Activated T-helper 1 cell treated with anti-CD3 and anti-CD28 coated beads, Interleukin-12 subunit alpha, Interleukin-12 subunit beta, Interleukin-2, Interleukin-4 antibody, amounts not matched to agents 30 ng/mL and 10 ng/mL and 1 ng/mL, durations not matched to agents 14 hours and 24 hours and 36 hours (primary cell): ENCODE measurements at regions not wholly inside any gene's neighbourhood (a gene's known extent, or its start where the extent isn't known, plus 50 kb on each side); places are given as distances from the start of the nearest gene placed in this dataset.
A peak's percentile ranks its signal among the peaks of the same experiment; 100 is the strongest.

Experiments used
- DNase-seq: peaks from one replicate; pipeline ENCODE4 v3.0.0; 2021; ENCODE audit warnings: low spot score
- H3K27ac Mint-ChIP-seq: one replicate; pipeline ENCODE4 v1.8.0; 2021; ENCODE audit warnings: mild to moderate bottlenecking, mixed read lengths
- H3K27me3 Mint-ChIP-seq: one replicate; pipeline ENCODE4 v1.8.0; 2022; ENCODE audit warnings: mild to moderate bottlenecking, moderate library complexity, mixed read lengths; ENCODE audit not compliant: insufficient read depth
- H3K36me3 Mint-ChIP-seq: one replicate; pipeline ENCODE4 v1.8.0; 2021; ENCODE audit warnings: low read depth, mixed read lengths
- H3K4me1 Mint-ChIP-seq: one replicate; pipeline ENCODE4 v1.8.0; 2021; ENCODE audit warnings: low read depth, mixed read lengths
- H3K4me3 Mint-ChIP-seq: one replicate; pipeline ENCODE4 v1.8.0; 2021; ENCODE audit warnings: mild to moderate bottlenecking, moderate library complexity, mixed read lengths
- H3K9me3 Mint-ChIP-seq: one replicate; pipeline ENCODE4 v1.8.0; 2021; ENCODE audit warnings: mixed read lengths
- intact Hi-C: fragments of 100-400 bp; cut with micrococcal nuclease; formaldehyde crosslinking; loops from one replicate; pipeline ENCODE4 v1.15.1; 2024

DNA sequence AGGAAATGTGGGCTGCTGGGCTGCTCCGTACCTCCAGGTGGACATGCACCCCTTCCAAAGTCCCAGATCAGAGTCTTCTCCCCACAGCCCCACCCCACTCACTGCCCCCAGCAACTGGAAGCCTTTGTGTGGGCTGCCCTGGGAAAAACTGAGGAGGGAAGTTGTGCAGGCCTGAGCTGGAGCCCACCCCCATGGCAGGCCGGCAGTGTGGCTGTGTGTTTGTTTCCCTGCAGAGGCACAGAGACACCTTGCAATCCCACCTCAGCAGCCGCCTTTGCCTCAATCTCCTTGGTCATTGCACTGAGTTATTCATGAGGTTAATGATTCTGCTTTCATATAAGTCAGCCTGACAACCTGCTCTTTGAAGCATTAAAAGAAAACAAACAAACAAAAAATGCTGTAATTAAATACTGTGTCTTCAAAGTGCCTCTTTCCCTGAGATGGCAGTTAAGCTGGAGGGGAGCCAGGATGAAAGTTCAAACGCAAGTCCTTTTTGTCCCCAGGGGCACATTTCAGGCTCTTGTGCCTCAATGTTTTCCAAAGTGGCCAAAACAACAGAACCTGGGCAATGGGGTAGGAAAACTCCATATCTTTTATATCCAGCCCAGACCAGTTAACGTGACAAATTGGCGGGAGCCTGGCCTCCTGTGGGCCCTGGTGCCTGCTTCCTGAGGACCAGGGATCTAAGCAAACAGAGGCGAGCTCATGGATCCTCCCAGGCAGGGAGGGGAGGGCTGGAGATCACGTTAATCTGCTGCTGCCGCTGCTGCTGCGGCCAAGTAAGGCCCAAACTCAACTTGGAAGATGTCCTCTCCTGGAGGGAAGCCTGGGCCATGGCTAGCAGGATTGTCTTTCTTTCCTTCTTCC, 51.9 kb upstream of the TSPAN11 start:
- no peak for DNase-seq
- peaks cover 4% of the 10 kb centered on the region for H3K9me3 Mint-ChIP-seq
- intact Hi-C loops, result no loop called here
- peaks cover 10% of the 10 kb centered on the region for H3K4me1 Mint-ChIP-seq
- H3K36me3 Mint-ChIP-seq, result no peaks in the 10 kb centered on the region
- no peak overlapping the region for H3K27ac Mint-ChIP-seq
- peaks cover 3% of the 10 kb centered on the region for H3K27me3 Mint-ChIP-seq
- no peak overlapping the region for H3K4me3 Mint-ChIP-seq

DNA sequence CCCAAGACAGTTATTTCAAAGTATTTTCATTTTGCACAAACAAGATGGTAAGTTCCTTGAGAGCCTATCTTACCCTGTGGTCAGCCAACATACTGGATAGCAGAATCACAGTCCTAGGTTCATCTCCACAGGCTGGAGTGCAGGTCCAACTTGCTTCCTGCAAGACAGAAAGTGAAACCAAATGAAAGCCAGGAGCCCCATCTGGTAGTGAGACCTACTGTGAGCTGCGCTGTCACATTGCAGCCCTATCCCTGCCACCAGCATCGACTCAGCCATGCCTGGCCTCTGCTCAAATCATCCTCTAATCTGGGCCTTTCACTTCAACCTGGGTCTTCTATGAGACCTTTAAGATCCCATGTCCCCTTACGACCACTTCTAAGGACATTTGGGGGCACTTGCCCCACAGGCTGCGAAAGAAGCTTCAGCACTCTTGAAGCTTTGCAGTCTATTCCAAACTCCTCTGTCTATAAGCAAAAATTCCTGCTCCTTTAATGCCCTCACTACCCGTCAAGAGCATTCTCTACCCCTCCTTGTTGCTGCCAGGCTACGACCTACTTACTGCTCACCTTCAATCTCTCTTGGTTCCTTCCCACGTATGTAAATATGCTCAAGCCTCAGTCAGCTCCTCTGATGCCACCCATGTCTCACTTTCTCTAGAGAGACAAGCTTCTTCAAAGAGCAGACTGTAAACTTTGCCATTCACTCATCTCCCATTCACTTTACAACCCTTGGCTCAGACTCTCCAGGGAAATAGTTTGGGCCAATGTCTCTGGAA, 55.9 kb upstream of the TSPAN11 start:
- intact Hi-C loops, result no loop called here
- H3K27ac Mint-ChIP-seq, result no peak overlapping the region
- H3K27me3 Mint-ChIP-seq, result peaks cover 3% of the 10 kb centered on the region
- H3K4me1 Mint-ChIP-seq, result peaks cover 10% of the 10 kb centered on the region
- H3K36me3 Mint-ChIP-seq, result no peaks in the 10 kb centered on the region
- H3K4me3 Mint-ChIP-seq, result no peak overlapping the region
- no peak for DNase-seq
- peaks cover 4% of the 10 kb centered on the region for H3K9me3 Mint-ChIP-seq

DNA sequence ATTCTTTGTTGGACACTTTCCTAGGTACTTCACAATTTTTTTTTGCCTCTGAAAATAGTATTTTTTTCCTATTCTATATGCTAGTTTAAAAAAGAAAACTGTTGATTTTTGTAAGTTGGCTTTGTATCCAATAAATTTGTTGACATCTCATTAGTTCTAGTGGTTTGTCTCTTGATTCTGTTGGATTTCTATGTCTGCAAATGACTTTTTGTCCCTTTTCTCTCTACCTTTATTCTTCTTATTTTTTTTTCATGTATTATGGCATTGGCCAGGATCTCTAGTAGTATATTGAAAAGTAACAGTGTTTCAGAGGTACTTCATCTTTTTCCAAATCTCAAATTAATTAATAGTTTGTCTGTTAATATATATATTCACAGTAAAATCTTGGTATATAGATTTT, 59.1 kb upstream of the TSPAN11 start:
- H3K36me3 Mint-ChIP-seq, result no peaks in the 10 kb centered on the region
- peaks cover 9% of the 10 kb centered on the region for H3K27me3 Mint-ChIP-seq
- intact Hi-C loops, result no loop called here
- no peak for DNase-seq
- no peak overlapping the region for H3K4me3 Mint-ChIP-seq
- H3K27ac Mint-ChIP-seq, result no peak overlapping the region
- peaks cover 10% of the 10 kb centered on the region for H3K4me1 Mint-ChIP-seq
- H3K9me3 Mint-ChIP-seq, result peaks cover 4% of the 10 kb centered on the region

DNA sequence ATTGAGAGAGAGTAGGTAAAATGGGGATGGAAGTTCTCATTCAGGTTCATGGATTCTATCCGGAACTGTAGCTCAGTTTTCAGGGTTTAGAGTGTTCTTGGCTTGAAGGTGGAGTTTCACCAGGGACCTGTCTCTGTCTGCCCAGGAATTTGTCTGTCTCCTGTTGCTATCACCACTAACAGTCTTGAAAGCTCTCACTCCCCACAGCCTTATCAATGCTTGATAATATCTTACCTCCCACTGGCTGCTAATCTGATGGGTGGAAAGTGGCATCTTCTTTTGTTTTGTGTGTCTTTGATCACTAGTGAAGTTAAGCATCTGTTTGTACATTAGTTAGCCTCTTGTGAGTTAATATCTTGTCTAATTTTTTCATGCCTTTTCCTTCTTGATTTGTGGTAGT, 60.3 kb upstream of the TSPAN11 start:
- H3K27ac Mint-ChIP-seq, result no peak overlapping the region
- peaks cover 9% of the 10 kb centered on the region for H3K27me3 Mint-ChIP-seq
- H3K4me1 Mint-ChIP-seq, result peaks cover 10% of the 10 kb centered on the region
- H3K4me3 Mint-ChIP-seq, result no peak overlapping the region
- intact Hi-C loops, result no loop called here
- H3K9me3 Mint-ChIP-seq, result peaks cover 4% of the 10 kb centered on the region
- H3K36me3 Mint-ChIP-seq, result no peaks in the 10 kb centered on the region
- DNase-seq, result no peak

DNA sequence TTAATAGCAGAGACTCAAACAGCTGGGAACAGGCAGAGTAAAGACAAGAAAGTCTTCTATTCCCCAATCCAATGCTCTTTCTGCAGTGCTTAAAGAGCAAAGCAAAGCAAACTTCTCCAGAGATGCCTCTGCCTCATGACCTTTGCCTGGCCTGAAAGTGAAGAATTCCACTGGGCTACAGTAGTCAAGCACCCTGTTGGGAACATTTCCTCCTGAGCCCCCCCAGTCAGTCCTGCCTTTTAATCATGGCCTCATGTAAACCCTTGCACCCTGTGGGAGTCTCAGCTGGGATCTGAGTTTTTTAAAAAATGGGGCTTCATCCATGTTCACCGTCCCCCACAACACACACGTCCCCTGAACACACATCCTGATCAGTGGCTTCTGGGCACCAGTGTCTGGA, 62.7 kb upstream of the TSPAN11 start:
- Mint-ChIP-seq H3K4me1 (no peaks in the 10 kb centered on the region), H3K27me3 (peaks cover 9% of the 10 kb centered on the region), H3K4me3 (no peak overlapping the region), H3K36me3 (no peaks in the 10 kb centered on the region), H3K9me3 (no peaks in the 10 kb centered on the region), H3K27ac (no peak overlapping the region)
- intact Hi-C loops, result no loop called here
- no peak for DNase-seq

DNA sequence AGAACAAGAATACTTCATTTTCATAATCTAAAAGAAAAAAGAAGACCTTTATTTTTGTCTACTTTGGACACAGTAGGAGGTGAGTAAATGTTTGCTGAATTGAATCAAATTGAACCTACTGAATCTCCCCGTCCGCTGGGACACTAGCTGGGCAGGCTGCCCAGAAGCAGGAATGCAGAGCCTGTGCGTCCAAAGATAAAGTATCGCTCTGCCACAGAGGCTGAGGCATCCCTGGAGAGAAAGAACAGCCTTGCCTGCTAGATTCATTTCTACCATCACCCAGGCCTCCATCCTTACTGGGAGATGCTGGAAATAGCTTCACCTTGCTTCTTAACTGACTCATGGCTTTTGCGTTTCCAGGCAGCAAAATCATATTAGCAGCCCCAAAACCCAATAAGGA, 64.1 kb upstream of the TSPAN11 start:
- Mint-ChIP-seq H3K4me3 (no peak overlapping the region), H3K4me1 (no peaks in the 10 kb centered on the region), H3K27ac (no peak overlapping the region), H3K27me3 (peaks cover 7% of the 10 kb centered on the region), H3K36me3 (no peaks in the 10 kb centered on the region), H3K9me3 (no peaks in the 10 kb centered on the region)
- DNase-seq, result no peak
- intact Hi-C loops, result no loop called here

DNA sequence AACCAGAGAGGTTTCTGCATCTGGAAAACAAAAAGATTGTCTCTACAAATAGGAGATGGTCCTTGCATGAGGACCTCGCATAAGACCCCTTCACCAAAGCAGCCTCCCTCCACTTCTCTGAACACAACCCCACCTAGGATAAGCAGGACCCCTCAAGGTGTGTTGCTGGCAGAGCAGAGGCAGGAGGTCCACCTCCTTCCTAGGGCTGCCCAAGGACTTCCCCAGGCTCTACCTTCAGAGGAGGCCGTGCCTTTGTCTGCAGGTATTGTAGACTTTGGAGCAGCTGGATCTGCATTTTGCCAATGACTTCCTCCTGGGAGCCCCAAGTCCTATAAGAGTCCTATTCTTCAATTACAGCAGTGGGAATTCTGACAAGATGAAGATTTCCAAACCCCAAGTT, 67.3 kb upstream of the TSPAN11 start:
- Mint-ChIP-seq H3K27me3 (peaks cover 13% of the 10 kb centered on the region), H3K36me3 (no peaks in the 10 kb centered on the region), H3K4me3 (no peak overlapping the region), H3K9me3 (no peaks in the 10 kb centered on the region), H3K4me1 (no peaks in the 10 kb centered on the region), H3K27ac (no peak overlapping the region)
- intact Hi-C loops, result no loop called here
- DNase-seq, result no peak

DNA sequence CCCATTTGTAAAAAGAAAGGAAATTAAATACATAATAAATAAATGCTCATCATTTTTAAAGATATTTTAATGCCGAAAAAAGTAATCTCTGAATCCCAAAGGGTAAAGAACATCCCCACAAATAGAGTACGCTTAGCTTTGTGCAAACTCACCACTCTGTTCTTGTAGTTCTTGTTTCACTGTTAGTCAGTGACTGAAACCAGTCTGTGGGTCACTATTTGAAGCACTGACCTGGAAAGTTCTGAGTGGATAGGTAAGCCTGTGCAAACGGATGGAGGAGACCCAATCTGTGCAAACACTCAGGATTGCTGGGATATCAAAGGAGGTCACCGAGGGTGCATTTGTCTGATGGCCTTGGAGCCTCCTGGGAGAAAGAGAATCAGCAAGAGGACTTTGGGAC, 68.1 kb upstream of the TSPAN11 start:
- intact Hi-C loops, result no loop called here
- no peaks in the 10 kb centered on the region for H3K36me3 Mint-ChIP-seq
- H3K4me3 Mint-ChIP-seq, result no peak overlapping the region
- DNase-seq, result no peak
- H3K9me3 Mint-ChIP-seq, result no peaks in the 10 kb centered on the region
- H3K27ac Mint-ChIP-seq, result no peak overlapping the region
- peaks cover 13% of the 10 kb centered on the region for H3K27me3 Mint-ChIP-seq
- H3K4me1 Mint-ChIP-seq, result no peaks in the 10 kb centered on the region

DNA sequence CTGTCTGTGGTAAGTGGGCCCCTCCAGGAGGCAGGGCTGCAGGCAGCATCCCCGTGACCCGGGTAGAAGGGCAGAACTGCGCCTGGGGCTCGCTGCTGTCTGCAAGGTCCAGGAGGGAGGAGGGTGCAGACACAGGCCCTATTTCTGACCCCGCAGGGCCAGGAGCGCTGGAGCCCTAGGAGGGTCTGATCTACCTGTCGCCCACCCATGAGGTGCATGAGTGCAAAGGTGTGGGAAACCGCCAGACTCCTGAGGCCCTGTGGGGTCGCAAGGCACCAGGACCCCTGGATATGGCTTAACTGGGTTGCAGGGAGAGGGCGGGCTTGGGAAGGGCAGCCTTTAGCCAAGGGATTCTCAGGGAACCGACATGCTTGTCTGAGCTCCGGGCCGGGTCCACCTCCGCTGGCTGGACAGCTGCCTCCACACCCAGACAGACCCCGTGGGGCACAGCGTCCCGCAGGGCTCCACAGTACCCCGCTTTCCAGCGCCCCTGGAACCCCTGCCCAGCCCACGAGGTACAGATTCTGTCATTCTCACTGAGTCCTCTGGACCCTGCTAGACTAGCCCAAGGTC, 72.9 kb upstream of the TSPAN11 start:
- H3K4me1 Mint-ChIP-seq, result peaks cover 11% of the 10 kb centered on the region
- peaks cover 12% of the 10 kb centered on the region for H3K27me3 Mint-ChIP-seq
- H3K27ac Mint-ChIP-seq, result no peak overlapping the region
- no peaks in the 10 kb centered on the region for H3K9me3 Mint-ChIP-seq
- no peak overlapping the region for H3K4me3 Mint-ChIP-seq
- H3K36me3 Mint-ChIP-seq, result no peaks in the 10 kb centered on the region
- intact Hi-C loops, result no loop called here
- DNase-seq, result no peak

DNA sequence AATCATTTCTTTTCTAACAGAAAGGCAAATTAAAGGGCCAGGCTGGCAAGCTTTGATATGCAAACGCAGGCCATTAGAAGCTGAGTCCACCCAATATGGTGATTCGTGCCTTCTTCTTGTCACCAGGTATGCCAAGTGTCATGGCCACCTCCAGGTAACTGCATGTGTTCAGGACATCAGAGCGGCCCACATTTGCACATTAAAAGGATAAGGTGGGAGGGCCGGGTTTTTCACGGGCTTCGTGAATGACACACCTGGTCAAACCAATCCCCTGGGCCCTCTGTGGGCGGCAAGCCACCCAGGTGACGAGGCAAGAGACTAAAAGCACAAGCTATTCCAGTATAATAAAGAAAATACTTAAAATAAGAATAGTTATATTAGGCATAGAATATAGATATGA, 75.9 kb upstream of the TSPAN11 start:
- no peak for DNase-seq
- H3K4me1 Mint-ChIP-seq, result peaks cover 11% of the 10 kb centered on the region
- H3K4me3 Mint-ChIP-seq, result no peak overlapping the region
- H3K9me3 Mint-ChIP-seq, result no peaks in the 10 kb centered on the region
- intact Hi-C loops, result loop anchor here (1.0 to 2.0 kb wide), 5 partner anchors 96 to 1469 kb away; partner anchors contain the start of genes CAPRIN2 and ERGIC2
- H3K27ac Mint-ChIP-seq, result no peak overlapping the region
- no peaks in the 10 kb centered on the region for H3K36me3 Mint-ChIP-seq
- H3K27me3 Mint-ChIP-seq, result peaks cover 10% of the 10 kb centered on the region

DNA sequence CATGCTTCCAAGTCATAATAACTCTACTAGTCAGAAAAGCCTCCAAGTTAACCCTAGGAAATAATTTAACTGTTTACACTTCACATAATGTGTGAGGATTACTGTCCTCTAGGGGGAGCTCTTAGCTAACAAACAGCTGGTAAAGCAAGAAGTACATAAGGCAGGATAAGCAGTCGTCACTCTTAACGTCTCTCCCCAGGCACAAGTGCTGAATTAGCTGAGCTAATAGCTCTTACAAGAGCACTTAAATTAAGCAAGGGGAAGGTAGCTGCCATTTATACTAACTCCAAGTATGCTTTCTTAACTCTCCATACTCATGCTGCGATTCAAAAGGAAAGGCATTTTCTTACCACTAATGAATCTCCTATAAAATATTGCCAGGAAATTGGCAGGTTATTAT, 79.3 kb upstream of the TSPAN11 start:
- H3K4me1 Mint-ChIP-seq, result peaks cover 11% of the 10 kb centered on the region
- H3K27ac Mint-ChIP-seq, result no peak overlapping the region
- H3K4me3 Mint-ChIP-seq, result no peak overlapping the region
- H3K9me3 Mint-ChIP-seq, result no peaks in the 10 kb centered on the region
- intact Hi-C loops, result loop anchor here (1.0 to 5.0 kb wide), 5 partner anchors 139 to 425 kb away; no protein-coding TSS in a partner anchor
- DNase-seq, result peak; percentile 24
- H3K27me3 Mint-ChIP-seq, result peaks cover 8% of the 10 kb centered on the region
- no peaks in the 10 kb centered on the region for H3K36me3 Mint-ChIP-seq

DNA sequence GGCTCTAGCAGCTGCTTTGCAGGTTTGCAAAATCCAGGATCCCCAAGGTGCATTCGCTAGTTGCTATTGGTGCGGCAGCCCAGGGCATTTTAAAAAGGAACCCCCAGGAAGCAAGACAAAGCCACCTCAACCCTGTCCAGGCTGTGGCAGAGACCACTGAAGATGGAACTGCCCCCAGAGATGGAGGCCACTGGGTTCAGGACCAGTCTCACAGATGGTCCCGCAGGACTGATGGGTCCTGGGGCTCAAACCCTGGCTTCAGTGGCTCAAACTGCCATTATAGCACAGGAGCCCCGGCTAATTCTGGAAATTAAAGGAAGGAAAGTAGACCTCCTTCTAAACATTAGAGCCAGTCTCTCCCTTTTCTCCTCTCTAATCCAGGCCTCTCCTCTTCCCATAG, 79.8 kb upstream of the TSPAN11 start:
- H3K4me1 Mint-ChIP-seq, result peaks cover 9% of the 10 kb centered on the region
- H3K9me3 Mint-ChIP-seq, result no peaks in the 10 kb centered on the region
- no peak overlapping the region for H3K4me3 Mint-ChIP-seq
- H3K36me3 Mint-ChIP-seq, result no peaks in the 10 kb centered on the region
- intact Hi-C loops, result loop anchor here (1.0 to 5.0 kb wide), 5 partner anchors 140 to 426 kb away; no protein-coding TSS in a partner anchor
- DNase-seq, result no peak
- no peak overlapping the region for H3K27ac Mint-ChIP-seq
- peaks cover 11% of the 10 kb centered on the region for H3K27me3 Mint-ChIP-seq

DNA sequence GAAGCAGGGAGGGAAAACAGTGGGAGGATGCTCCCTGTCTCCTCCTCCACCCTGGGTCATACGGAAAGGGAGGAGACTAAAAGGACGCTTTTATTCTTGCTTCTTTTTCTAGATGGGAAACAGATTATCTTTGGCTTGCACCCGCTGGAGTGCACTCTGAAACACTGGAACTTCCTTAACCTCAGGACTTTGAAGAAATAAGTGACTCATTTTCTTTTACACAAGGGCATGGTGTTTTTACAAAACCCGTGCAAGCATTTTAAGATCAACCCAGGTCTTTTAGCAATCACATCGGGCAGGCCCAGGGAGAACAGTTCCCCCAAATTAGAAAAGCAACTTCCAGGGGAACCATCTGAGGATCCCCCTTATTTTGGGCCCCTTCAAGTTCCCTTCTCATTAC, 80.9 kb upstream of the TSPAN11 start:
- Mint-ChIP-seq H3K27me3 (peaks cover 12% of the 10 kb centered on the region), H3K9me3 (no peaks in the 10 kb centered on the region), H3K27ac (no peak overlapping the region), H3K4me3 (no peak overlapping the region), H3K4me1 (no peaks in the 10 kb centered on the region), H3K36me3 (no peaks in the 10 kb centered on the region)
- no peak for DNase-seq
- intact Hi-C loops, result loop anchor here (5.0 kb wide), 1 partner anchor 412 kb away; no protein-coding TSS in a partner anchor
